GM23338 (cell line): ENCODE measurements at regions not wholly inside any gene's neighbourhood (a gene's known extent, or its start where the extent isn't known, plus 50 kb on each side); places are given as distances from the start of the nearest gene placed in this dataset.

Source experiments
- ATAC-seq: fragments of 200-7000 bp; cut with Tn5 transposase; 3 replicates; pipeline ENCODE4 v1.9.1; 2020
- DNase-seq: peaks from one replicate; pipeline ENCODE4 v3.0.0-alpha.2; 2015; ENCODE audit warnings: low spot score
- H2AFZ ChIP-seq: fragments of 200-600 bp; sonication (generic); 2 replicates; pipeline ENCODE4 v1.8.0; 2016; ENCODE audit warnings: antibody characterized with exemption, mild to moderate bottlenecking, moderate library complexity
- H3F3A ChIP-seq: fragments of 200-600 bp; sonication (generic); replicated peaks from 2 replicates; pipeline ENCODE4 v1.8.0; 2017; ENCODE audit warnings: antibody characterized with exemption, mixed run types, low read depth
- H3K27ac ChIP-seq: fragments of 200-600 bp; sonication (generic); 2 replicates; pipeline ENCODE4 v1.6.1; 2016; ENCODE audit warnings: low read depth
- H3K27me3 ChIP-seq: fragments of 200-600 bp; sonication (generic); 2 replicates; pipeline ENCODE4 v1.8.0; 2016; ENCODE audit warnings: mild to moderate bottlenecking, mixed run types, moderate library complexity; ENCODE audit not compliant: insufficient read depth
- H3K36me3 ChIP-seq: fragments of 200-600 bp; sonication (generic); 2 replicates; pipeline ENCODE4 v1.8.0; 2016; ENCODE audit warnings: mild to moderate bottlenecking; ENCODE audit not compliant: insufficient read depth
- H3K4me1 ChIP-seq: fragments of 200-600 bp; sonication (generic); 2 replicates; pipeline ENCODE4 v1.8.0; 2016; ENCODE audit warnings: mild to moderate bottlenecking, moderate library complexity; ENCODE audit not compliant: insufficient read depth
- H3K4me2 ChIP-seq: fragments of 200-600 bp; sonication (generic); 2 replicates; pipeline ENCODE4 v1.7.1; 2017; ENCODE audit warnings: mixed run types
- H3K4me3 ChIP-seq: fragments of 200-600 bp; sonication (generic); 2 replicates; pipeline ENCODE4 v1.6.1; 2016; ENCODE audit warnings: mixed run types
- H3K79me2 ChIP-seq: fragments of 200-600 bp; sonication (generic); replicated peaks from 2 replicates; pipeline ENCODE4 v1.8.0; 2017; ENCODE audit warnings: mild to moderate bottlenecking; ENCODE audit not compliant: insufficient read depth
- H3K9me2 ChIP-seq: fragments of 200-600 bp; sonication (generic); 2 replicates; pipeline ENCODE4 v1.8.0; 2017; ENCODE audit not compliant: insufficient read depth
- H4K20me1 ChIP-seq: fragments of 200-600 bp; sonication (generic); replicated peaks from 2 replicates; pipeline ENCODE4 v1.8.0; 2017; ENCODE audit warnings: mild to moderate bottlenecking; ENCODE audit not compliant: insufficient read depth
- H3K27ac Mint-ChIP-seq: 2 replicates; pipeline ENCODE4 v1.8.0; 2020; ENCODE audit warnings: inconsistent platforms, mild to moderate bottlenecking, moderate library complexity, mixed read lengths
- H3K27me3 Mint-ChIP-seq: 3 replicates; pipeline ENCODE4 v1.8.0; 2022; ENCODE audit warnings: low read depth, mild to moderate bottlenecking, moderate library complexity, mixed read lengths, inconsistent platforms; ENCODE audit not compliant: insufficient read depth, poor library complexity
- H3K36me3 Mint-ChIP-seq: 3 replicates; pipeline ENCODE4 v1.8.0; 2021; ENCODE audit warnings: low read depth, mild to moderate bottlenecking, inconsistent platforms, moderate library complexity, mixed read lengths
- H3K4me1 Mint-ChIP-seq: 3 replicates; pipeline ENCODE4 v1.8.0; 2020; ENCODE audit warnings: mild to moderate bottlenecking, inconsistent platforms, mixed read lengths
- H3K4me3 Mint-ChIP-seq: 3 replicates; pipeline ENCODE4 v1.8.0; 2021; ENCODE audit warnings: moderate library complexity, mild to moderate bottlenecking, inconsistent platforms, mixed read lengths
- H3K9me3 Mint-ChIP-seq: 3 replicates; pipeline ENCODE4 v1.8.0; 2020; ENCODE audit warnings: moderate library complexity, mild to moderate bottlenecking, inconsistent platforms, mixed read lengths
- CREB1 ChIP-seq: fragments of 250-450 bp; sonication (Bioruptor Pico); IDR thresholded peaks from 2 replicates; pipeline ENCODE4 v1.5.0; 2020; ENCODE audit warnings: low read depth, mild to moderate bottlenecking, moderate library complexity
- CTCF ChIP-seq, 2 experiments: fragments of 200-600 bp in 1 of 2; sonication (generic) in 1 of 2; conservative IDR thresholded peaks; 2 replicates each; pipeline versions ENCODE4 v1.5.1 to v1.6.1; 2016 to 2017; ENCODE audit warnings: antibody characterized with exemption in 2 of 2, low read depth in 2 of 2, mild to moderate bottlenecking in 2 of 2, moderate library complexity in 1 of 2
- EZH2 ChIP-seq: fragments of 200-600 bp; sonication (generic); IDR thresholded peaks from one replicate; pipeline ENCODE4 v1.8.0; 2017; ENCODE audit warnings: antibody characterized with exemption, mild to moderate bottlenecking, low read depth; ENCODE audit not compliant: unreplicated experiment
- JUNB ChIP-seq: IDR thresholded peaks from one replicate; pipeline ENCODE4 v1.6.1; 2016; ENCODE audit warnings: antibody characterized with exemption; ENCODE audit not compliant: unreplicated experiment
- NANOG ChIP-seq: IDR thresholded peaks from 2 replicates; pipeline ENCODE4 v1.6.1; 2016; ENCODE audit warnings: antibody characterized with exemption, borderline replicate concordance
- POLR2AphosphoS5 ChIP-seq: IDR thresholded peaks from 2 replicates; pipeline ENCODE4 v1.6.1; 2016; ENCODE audit warnings: antibody characterized with exemption, low read depth
- STAT1 ChIP-seq: IDR thresholded peaks from one replicate; pipeline ENCODE4 v1.6.1; 2016; ENCODE audit warnings: antibody characterized with exemption; ENCODE audit not compliant: unreplicated experiment
- ZNF114 ChIP-seq: fragments of 250-450 bp; sonication (Bioruptor Pico); IDR thresholded peaks from 2 replicates; pipeline ENCODE4 v1.5.0; 2020; ENCODE audit warnings: mild to moderate bottlenecking, moderate library complexity
- ZNF331 ChIP-seq: fragments of 250-450 bp; sonication (Bioruptor Pico); IDR thresholded peaks from 2 replicates; pipeline ENCODE4 v1.5.0; 2020; ENCODE audit warnings: low read depth, mild to moderate bottlenecking, moderate library complexity
- TF ChIP-seq, protein P1 (sequence below): IDR thresholded peaks from one replicate; pipeline ENCODE4 v1.6.1; 2018; ENCODE audit warnings: antibody characterized with exemption; ENCODE audit not compliant: unreplicated experiment
- TF ChIP-seq, protein P2 (sequence below): IDR thresholded peaks from 2 replicates; pipeline ENCODE4 v1.6.1; 2016; ENCODE audit warnings: antibody characterized with exemption

GRCh38 chr15:46343196-46343935, 708.5 kb downstream of the SQOR start (continued):
- TF ChIP-seq CTCF (conservative IDR thresholded peaks at IDR 0.05; ENCODE audit: low read depth in 2 of 2) = no peak
- TF ChIP-seq, protein P1, sequence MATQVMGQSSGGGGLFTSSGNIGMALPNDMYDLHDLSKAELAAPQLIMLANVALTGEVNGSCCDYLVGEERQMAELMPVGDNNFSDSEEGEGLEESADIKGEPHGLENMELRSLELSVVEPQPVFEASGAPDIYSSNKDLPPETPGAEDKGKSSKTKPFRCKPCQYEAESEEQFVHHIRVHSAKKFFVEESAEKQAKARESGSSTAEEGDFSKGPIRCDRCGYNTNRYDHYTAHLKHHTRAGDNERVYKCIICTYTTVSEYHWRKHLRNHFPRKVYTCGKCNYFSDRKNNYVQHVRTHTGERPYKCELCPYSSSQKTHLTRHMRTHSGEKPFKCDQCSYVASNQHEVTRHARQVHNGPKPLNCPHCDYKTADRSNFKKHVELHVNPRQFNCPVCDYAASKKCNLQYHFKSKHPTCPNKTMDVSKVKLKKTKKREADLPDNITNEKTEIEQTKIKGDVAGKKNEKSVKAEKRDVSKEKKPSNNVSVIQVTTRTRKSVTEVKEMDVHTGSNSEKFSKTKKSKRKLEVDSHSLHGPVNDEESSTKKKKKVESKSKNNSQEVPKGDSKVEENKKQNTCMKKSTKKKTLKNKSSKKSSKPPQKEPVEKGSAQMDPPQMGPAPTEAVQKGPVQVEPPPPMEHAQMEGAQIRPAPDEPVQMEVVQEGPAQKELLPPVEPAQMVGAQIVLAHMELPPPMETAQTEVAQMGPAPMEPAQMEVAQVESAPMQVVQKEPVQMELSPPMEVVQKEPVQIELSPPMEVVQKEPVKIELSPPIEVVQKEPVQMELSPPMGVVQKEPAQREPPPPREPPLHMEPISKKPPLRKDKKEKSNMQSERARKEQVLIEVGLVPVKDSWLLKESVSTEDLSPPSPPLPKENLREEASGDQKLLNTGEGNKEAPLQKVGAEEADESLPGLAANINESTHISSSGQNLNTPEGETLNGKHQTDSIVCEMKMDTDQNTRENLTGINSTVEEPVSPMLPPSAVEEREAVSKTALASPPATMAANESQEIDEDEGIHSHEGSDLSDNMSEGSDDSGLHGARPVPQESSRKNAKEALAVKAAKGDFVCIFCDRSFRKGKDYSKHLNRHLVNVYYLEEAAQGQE = no peak
- no peak for TF ChIP-seq JUNB
- TF ChIP-seq ZNF331 (CRISPR knock-in tag) = no peak
- TF ChIP-seq NANOG = no peak
- TF ChIP-seq POLR2AphosphoS5 = no peak
- no peak for TF ChIP-seq ZNF114 (CRISPR knock-in tag)
- TF ChIP-seq, protein P2, sequence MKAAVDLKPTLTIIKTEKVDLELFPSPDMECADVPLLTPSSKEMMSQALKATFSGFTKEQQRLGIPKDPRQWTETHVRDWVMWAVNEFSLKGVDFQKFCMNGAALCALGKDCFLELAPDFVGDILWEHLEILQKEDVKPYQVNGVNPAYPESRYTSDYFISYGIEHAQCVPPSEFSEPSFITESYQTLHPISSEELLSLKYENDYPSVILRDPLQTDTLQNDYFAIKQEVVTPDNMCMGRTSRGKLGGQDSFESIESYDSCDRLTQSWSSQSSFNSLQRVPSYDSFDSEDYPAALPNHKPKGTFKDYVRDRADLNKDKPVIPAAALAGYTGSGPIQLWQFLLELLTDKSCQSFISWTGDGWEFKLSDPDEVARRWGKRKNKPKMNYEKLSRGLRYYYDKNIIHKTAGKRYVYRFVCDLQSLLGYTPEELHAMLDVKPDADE = no peak
- TF ChIP-seq CREB1 (CRISPR knock-in tag) = no peak

DNA sequence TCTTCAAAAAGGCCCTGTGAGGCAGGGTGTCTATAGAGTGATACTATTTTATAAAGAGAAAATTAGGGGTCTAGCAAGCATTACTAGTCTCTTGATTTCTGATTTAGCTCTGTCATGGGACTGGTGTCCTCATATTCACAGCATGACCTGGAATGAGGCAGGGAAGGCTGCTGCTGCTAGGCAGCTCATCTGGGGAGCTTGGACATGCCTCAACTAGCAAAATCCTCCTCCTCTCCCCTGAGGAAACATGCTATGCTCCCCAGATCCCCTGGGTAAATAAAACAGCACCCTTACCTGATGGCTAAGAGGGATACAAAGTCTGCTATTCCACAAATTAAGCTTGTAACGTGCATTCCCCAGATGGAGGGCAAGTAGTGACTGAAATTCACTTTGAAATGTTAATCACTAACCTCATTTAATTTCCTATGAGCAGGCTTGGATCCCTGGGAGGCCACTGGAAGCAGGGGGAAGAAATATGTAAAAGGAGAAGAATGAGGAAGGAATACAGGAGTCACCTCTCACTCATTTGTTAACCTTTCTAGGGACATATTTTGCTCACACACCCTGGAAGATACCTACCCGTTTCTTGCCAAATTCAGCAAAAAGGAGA, 709.4 kb downstream of the SQOR start:
- H3K9me3 Mint-ChIP-seq = peaks cover 51% of the 10 kb centered on the region
- H3K27me3 Mint-ChIP-seq = no peaks in the 10 kb centered on the region
- Histone ChIP-seq H4K20me1 (no peaks in the 10 kb centered on the region), H3K36me3 (no peaks in the 10 kb centered on the region), H2AFZ (peak overlapping the region; percentile 72), H3K4me1 (peaks cover 16% of the 10 kb centered on the region), H3K27me3 (no peaks in the 10 kb centered on the region), H3K9me2 (no peaks in the 10 kb centered on the region), H3K79me2 (no peaks in the 10 kb centered on the region), H3K27ac (no peak overlapping the region), H3K4me2 (0 out of 2 replicates have a peak overlapping the region, but pooled peaks have one; percentile 41), H3F3A (no peaks in the 10 kb centered on the region), H3K4me3 (no peak overlapping the region)
- no peaks in the 10 kb centered on the region for H3K36me3 Mint-ChIP-seq
- H3K27ac Mint-ChIP-seq = 0 out of 2 replicates have a peak overlapping the region, but pooled peaks have one; percentile 65
- ATAC-seq (no peak; the same call in 2 of the 3 replicates), DNase-seq (peak; percentile 24)
- no peak overlapping the region for H3K4me3 Mint-ChIP-seq
- peaks cover 17% of the 10 kb centered on the region for H3K4me1 Mint-ChIP-seq
- TF ChIP-seq EZH2 (no peak), POLR2AphosphoS5 (no peak), ZNF114 (CRISPR knock-in tag) (no peak), CREB1 (CRISPR knock-in tag) (no peak), ZNF331 (CRISPR knock-in tag) (no peak), JUNB (no peak), STAT1 (no peak), NANOG (no peak)
- TF ChIP-seq, protein P2 = no peak
- TF ChIP-seq, protein P1 = no peak
